SK-N-MC (cell line): ENCODE measurements at regions not wholly inside any gene's neighbourhood (a gene's known extent, or its start where the extent isn't known, plus 50 kb on each side); places are given as distances from the start of the nearest gene placed in this dataset.

Source experiments
- EZH2 ChIP-seq: fragments of 200-600 bp; sonication (generic); IDR thresholded peaks from one replicate; pipeline ENCODE4 v1.6.1; 2017; ENCODE audit warnings: antibody characterized with exemption
- POLR2AphosphoS5 ChIP-seq: IDR thresholded peaks from 2 replicates; pipeline ENCODE4 v1.6.1; 2012; ENCODE audit warnings: mild to moderate bottlenecking, low read depth, low read length, borderline replicate concordance

GRCh38 chr21:35468991-35469390, 419.9 kb upstream of the RUNX1 start:
- TF ChIP-seq EZH2 (no peak), POLR2AphosphoS5 (no peak)
